Activated naive CD8-positive, alpha-beta T cell treated with anti-CD3 and anti-CD28 coated beads, Interleukin-2, amount 50 U/mL, for 24 hours (primary cell): ENCODE measurements at regions not wholly inside any gene's neighbourhood (a gene's known extent, or its start where the extent isn't known, plus 50 kb on each side); places are given as distances from the start of the nearest gene placed in this dataset.

Source experiments
- ATAC-seq: fragments of 150-1000 bp; cut with Tn5 transposase; one replicate; pipeline ENCODE4 v1.10.0; 2021
- DNase-seq: peaks from one replicate; pipeline ENCODE4 v3.0.0; 2021
- H3K27ac Mint-ChIP-seq: one replicate; pipeline ENCODE4 v1.8.0; 2021; ENCODE audit warnings: mild to moderate bottlenecking, mixed read lengths
- H3K27me3 Mint-ChIP-seq: one replicate; pipeline ENCODE4 v1.8.0; 2021; ENCODE audit warnings: mixed read lengths
- H3K36me3 Mint-ChIP-seq: one replicate; pipeline ENCODE4 v1.8.0; 2021; ENCODE audit warnings: low read depth, mixed read lengths
- H3K4me1 Mint-ChIP-seq: one replicate; pipeline ENCODE4 v1.8.0; 2021; ENCODE audit warnings: mixed read lengths
- H3K4me3 Mint-ChIP-seq: one replicate; pipeline ENCODE4 v1.8.0; 2021; ENCODE audit warnings: mild to moderate bottlenecking, moderate library complexity, mixed read lengths
- H3K9me3 Mint-ChIP-seq: one replicate; pipeline ENCODE4 v1.8.0; 2021; ENCODE audit warnings: mixed read lengths

DNA sequence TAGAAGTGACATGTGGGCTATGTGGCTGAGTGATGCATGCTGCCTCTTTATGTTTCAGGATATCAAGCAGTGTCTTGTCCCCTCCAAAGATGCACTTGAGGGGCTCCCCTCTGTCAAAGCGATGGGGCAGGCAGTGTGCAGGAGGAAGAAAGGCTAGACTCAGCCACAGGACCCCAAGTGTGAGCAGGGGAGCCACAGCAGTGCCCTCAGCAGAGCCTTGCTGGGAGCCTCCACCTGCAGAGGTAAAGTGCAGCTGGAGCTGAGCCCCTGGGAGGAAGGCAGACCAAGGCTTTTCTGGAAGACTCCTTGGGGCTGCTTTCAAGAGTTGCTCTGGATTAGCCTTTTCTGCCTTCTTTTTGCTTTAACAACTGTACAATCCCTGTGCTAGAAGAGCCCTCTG, 247.3 kb downstream of the DLEU7 start:
- peaks cover 5% of the 10 kb centered on the region for H3K27me3 Mint-ChIP-seq
- peaks cover 43% of the 10 kb centered on the region for H3K4me1 Mint-ChIP-seq
- DNase-seq (no peak), ATAC-seq (no peak)
- no peak overlapping the region for H3K27ac Mint-ChIP-seq
- H3K9me3 Mint-ChIP-seq, result no peaks in the 10 kb centered on the region
- no peak overlapping the region for H3K4me3 Mint-ChIP-seq
- no peaks in the 10 kb centered on the region for H3K36me3 Mint-ChIP-seq

DNA sequence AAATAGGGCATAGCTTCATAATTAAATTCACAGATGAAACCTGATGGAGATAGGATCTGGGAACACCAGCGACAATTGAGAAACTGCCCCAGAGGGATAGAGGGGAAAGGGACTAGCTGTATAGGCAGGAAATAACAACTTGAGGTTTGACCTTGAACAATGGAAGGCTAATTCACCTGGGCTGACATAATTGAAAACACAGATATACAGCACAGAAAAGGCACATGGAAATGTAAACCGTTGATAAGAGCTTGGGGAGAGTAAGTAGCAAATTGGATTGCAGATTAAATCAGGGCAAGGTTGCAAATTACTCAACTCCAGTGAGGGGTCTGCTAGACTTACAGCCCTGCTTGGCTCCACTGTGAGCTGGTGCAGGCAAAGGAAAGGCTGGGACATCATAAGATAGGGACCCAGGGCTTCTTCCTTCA, 246.7 kb downstream of the DLEU7 start:
- no peak for ATAC-seq
- Mint-ChIP-seq H3K27ac (no peak overlapping the region), H3K36me3 (no peaks in the 10 kb centered on the region), H3K4me3 (no peak overlapping the region), H3K27me3 (peaks cover 5% of the 10 kb centered on the region), H3K9me3 (no peaks in the 10 kb centered on the region), H3K4me1 (peaks cover 43% of the 10 kb centered on the region)
- no peak for DNase-seq

DNA sequence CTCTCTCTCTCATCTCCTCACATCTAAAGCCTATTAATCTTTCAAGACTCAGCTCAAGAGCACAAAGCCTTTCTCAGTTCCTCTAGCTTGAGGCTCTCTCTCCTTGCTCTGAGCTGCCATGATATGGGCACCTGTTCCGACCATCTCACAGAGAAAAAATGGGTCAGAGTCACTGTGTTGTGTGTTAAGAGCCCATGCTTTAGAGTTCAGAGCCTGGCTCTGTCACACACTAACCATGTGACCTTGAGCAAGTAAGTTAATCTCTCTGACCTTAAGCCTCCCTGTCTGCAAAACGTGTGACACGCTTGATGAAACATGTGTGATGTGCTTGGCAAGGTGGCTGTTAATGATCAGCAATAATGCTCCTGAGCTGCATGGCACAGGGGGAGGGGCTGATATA, 245.2 kb downstream of the DLEU7 start:
- Mint-ChIP-seq H3K27me3 (peaks cover 5% of the 10 kb centered on the region), H3K4me1 (peaks cover 36% of the 10 kb centered on the region), H3K4me3 (no peak overlapping the region), H3K36me3 (no peaks in the 10 kb centered on the region), H3K27ac (no peak overlapping the region), H3K9me3 (no peaks in the 10 kb centered on the region)
- DNase-seq (no peak), ATAC-seq (no peak)

DNA sequence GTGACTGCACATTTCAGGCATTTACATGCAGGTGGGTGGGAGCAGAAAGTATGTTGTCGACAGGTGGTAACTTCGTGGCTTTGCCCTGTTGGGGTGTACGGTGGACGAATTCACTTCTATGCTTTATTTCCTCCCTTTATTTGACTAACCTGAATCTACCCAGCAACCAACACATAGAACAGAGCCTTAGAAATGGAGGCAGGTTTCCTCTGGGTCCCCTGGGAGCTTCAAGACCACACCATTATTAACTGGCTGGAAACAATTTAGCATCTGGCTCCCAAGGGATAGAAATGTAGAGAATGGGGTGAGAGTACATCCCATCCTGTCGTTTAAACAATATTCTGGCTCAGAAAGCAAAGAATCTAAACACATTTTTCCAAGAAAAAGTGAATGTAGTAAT, 244.4 kb downstream of the DLEU7 start:
- Mint-ChIP-seq H3K4me3 (no peak overlapping the region), H3K9me3 (no peaks in the 10 kb centered on the region), H3K27me3 (peaks cover 5% of the 10 kb centered on the region), H3K36me3 (no peaks in the 10 kb centered on the region), H3K4me1 (peaks cover 29% of the 10 kb centered on the region), H3K27ac (no peak overlapping the region)
- DNase-seq (no peak), ATAC-seq (no peak)

DNA sequence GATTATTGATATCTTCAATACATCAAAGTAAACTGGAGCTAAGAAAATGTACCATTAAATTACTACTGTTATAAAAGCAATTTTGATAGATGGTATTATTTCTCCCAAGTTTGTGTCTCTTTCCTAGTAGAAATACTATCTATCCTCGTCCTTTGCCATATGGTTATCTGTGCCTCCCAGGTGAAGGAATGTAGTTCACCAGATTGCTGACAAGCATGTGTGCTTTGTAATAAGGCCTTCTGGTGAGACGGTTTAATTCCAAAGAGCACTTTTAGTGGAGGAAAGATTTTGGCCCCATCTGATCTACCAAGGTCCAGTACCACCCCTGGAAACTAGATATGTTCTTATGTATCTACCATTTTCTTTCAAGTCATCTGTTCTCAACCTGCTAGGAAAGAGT, 243.6 kb downstream of the DLEU7 start:
- H3K27me3 Mint-ChIP-seq, result peaks cover 5% of the 10 kb centered on the region
- no peak overlapping the region for H3K27ac Mint-ChIP-seq
- no peak overlapping the region for H3K4me3 Mint-ChIP-seq
- no peak for ATAC-seq
- H3K9me3 Mint-ChIP-seq, result no peaks in the 10 kb centered on the region
- DNase-seq, result no peak
- no peaks in the 10 kb centered on the region for H3K36me3 Mint-ChIP-seq
- peaks cover 22% of the 10 kb centered on the region for H3K4me1 Mint-ChIP-seq

DNA sequence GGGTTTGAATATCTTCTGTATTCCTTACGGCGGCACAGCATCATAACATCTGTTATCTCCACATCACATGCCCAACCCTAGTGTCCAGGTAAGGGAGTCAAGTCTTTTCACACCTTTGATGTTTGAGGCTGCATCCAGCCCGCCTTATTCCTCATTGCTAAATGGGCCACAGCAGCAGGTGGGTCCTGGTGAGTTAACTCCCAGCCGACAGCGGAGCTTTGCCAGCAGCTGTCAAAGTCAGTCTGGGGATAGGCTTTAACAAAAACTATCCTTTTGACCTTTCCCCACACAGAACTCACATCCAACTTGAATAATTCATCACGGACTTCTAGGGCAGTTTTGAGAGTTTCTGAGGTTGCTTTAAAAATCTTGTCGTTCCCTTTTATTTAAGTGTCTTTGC, 235.1 kb downstream of the DLEU7 start:
- no peak for ATAC-seq
- Mint-ChIP-seq H3K9me3 (peaks cover 4% of the 10 kb centered on the region), H3K27ac (no peak overlapping the region), H3K4me3 (no peak overlapping the region), H3K36me3 (no peaks in the 10 kb centered on the region), H3K27me3 (peaks cover 12% of the 10 kb centered on the region), H3K4me1 (peaks cover 18% of the 10 kb centered on the region)
- no peak for DNase-seq

DNA sequence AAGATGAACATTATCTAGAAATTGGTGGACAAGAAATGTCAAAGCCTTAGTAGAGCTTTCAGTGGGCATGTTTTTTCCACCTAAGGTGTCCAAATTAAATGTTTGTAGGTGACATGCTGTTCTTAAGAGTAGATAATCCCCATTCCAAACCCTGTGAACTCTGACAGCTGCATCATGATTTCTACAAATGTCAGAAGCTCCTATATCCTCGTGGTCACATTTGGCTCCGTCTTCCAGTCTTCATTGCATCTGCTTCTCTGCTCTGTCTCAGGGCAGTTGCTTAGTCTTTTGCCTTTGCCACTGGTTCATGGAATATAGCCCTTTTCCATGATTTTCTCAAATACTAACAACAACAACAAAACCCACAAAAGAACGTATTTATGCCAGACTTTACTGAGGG, 234.5 kb downstream of the DLEU7 start:
- H3K4me1 Mint-ChIP-seq, result peaks cover 18% of the 10 kb centered on the region
- ATAC-seq (no peak), DNase-seq (no peak)
- peaks cover 4% of the 10 kb centered on the region for H3K9me3 Mint-ChIP-seq
- no peak overlapping the region for H3K27ac Mint-ChIP-seq
- H3K4me3 Mint-ChIP-seq, result no peak overlapping the region
- H3K36me3 Mint-ChIP-seq, result no peaks in the 10 kb centered on the region
- peaks cover 12% of the 10 kb centered on the region for H3K27me3 Mint-ChIP-seq

DNA sequence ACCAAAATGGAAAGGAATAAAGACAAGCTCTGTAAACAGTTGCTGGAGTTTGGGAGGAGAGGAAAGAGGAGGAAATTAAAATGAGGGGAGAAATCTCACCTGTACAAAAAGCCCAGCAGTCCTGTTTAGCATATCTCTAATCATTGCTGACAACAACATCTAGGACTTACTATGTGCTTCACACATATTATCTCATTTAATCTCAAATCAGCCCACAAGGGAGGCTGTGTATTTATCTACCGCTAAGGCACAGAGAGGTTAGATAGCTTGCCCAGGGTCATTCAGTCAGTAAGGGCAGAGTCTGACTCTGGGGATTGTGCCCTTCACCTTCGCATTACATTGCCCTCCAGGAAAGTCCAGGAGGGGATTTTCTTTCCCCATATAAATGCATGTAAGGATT, 233.3 kb downstream of the DLEU7 start:
- peaks cover 4% of the 10 kb centered on the region for H3K9me3 Mint-ChIP-seq
- no peak for ATAC-seq

DNA sequence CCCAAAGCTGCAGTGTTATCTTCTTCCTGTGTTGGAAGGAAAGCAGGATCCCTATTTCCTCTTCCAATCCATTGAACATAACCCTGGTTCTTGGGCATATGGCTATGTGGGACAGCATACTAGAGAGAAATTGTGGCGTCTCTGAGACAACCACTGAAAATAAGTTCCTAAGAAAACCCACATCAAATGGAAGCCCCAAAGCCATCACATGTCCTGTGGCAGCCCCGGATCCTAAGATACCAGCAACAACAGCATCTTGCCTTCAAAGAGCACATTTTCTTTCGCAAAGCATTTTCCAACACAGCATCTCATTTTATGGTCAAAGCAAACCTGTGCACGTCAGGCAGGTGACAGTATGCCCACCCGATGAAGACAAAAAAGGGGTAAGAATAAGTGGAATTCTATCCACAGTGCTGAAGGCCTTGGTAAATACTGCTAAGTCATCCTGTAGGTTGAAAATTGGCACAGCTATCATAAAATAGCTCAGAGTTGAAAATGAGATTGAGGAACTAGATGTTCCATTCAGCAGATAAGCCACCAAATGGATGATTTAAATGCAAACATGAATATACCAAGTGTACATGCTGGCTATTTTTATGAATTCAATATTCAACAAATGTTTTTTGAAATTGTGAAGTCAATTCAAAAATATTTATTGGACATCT, 232.2 kb downstream of the DLEU7 start:
- Mint-ChIP-seq H3K27me3 (peaks cover 12% of the 10 kb centered on the region), H3K4me3 (no peak overlapping the region), H3K9me3 (peaks cover 4% of the 10 kb centered on the region), H3K27ac (no peak overlapping the region), H3K36me3 (no peaks in the 10 kb centered on the region), H3K4me1 (peaks cover 21% of the 10 kb centered on the region)
- ATAC-seq, result no peak
- DNase-seq, result no peak

More for the DNA sequence above, 233.3 kb downstream of the DLEU7 start:
- no peak for DNase-seq
- Mint-ChIP-seq H3K4me3 (no peak overlapping the region), H3K27ac (no peak overlapping the region), H3K27me3 (peaks cover 12% of the 10 kb centered on the region), H3K4me1 (peaks cover 18% of the 10 kb centered on the region), H3K36me3 (no peaks in the 10 kb centered on the region)

DNA sequence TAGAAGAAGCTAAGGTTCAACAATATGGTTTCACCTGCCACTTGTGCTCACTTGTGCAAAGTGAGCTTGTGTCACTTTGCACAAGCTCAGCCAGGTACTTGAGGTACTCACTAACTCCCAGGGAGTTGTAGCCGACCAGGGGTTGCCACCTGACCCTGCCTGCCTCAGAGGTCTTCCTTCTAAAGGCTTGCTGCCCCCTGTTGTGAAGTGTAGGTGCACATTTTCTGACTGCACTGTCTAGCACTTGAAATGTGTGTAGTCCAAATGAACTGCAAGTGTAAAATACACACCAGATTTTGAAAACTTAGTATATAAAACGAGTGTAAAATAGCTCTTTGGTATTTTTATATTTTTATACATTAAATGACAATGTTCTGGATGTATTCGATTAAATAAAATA, 230.8 kb downstream of the DLEU7 start:
- Mint-ChIP-seq H3K4me3 (no peak overlapping the region), H3K27me3 (peaks cover 11% of the 10 kb centered on the region), H3K4me1 (peaks cover 27% of the 10 kb centered on the region), H3K9me3 (no peaks in the 10 kb centered on the region), H3K27ac (no peak overlapping the region), H3K36me3 (no peaks in the 10 kb centered on the region)
- DNase-seq (no peak), ATAC-seq (no peak)

DNA sequence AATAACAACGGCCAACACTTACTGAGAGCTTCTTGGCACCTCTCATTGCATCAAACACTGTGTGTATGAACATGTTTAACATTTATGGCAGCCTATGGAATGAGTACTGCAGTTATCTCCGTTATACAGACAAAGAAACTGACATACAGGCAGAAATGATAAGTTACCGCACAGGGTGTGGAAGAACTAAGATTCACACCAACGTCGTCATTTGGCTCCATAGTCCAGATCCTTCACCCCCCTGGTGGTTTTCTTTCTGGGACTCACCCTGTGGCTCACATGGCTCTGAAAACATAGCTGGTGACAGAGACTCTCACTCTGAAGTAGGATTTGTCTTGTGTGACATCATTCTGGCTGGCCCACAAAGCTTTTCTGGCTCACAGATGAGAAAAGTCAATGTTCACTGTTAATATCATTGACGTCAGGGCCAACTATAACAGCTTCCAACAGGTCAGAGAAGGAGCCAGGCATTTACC, 230.1 kb downstream of the DLEU7 start:
- H3K4me3 Mint-ChIP-seq, result no peak overlapping the region
- ATAC-seq (no peak), DNase-seq (no peak)
- H3K36me3 Mint-ChIP-seq, result no peaks in the 10 kb centered on the region
- peaks cover 11% of the 10 kb centered on the region for H3K27me3 Mint-ChIP-seq
- no peaks in the 10 kb centered on the region for H3K9me3 Mint-ChIP-seq
- peaks cover 27% of the 10 kb centered on the region for H3K4me1 Mint-ChIP-seq
- no peak overlapping the region for H3K27ac Mint-ChIP-seq

DNA sequence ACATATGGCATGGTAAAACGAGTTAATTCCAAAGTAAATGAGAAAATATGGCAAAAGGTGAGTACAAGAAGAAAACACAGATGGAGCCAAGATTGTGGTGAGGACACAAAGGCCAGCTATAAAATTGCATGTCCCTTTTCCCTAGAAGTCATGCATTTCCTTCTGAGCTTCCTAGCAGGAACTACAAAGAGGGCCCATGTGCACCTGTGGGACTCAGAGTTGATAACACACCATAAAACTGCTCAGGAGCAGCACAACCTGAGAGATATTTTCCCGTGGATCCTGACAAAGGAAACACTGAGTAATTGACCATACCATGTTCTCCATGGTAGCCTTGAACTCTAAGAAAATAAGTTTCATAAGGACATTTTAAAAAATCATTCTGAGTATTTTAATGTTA, 228.3 kb downstream of the DLEU7 start:
- Mint-ChIP-seq H3K27ac (no peak overlapping the region), H3K4me1 (peaks cover 25% of the 10 kb centered on the region), H3K36me3 (no peaks in the 10 kb centered on the region), H3K9me3 (no peaks in the 10 kb centered on the region), H3K4me3 (no peak overlapping the region), H3K27me3 (peaks cover 2% of the 10 kb centered on the region)
- no peak for ATAC-seq
- DNase-seq, result no peak

DNA sequence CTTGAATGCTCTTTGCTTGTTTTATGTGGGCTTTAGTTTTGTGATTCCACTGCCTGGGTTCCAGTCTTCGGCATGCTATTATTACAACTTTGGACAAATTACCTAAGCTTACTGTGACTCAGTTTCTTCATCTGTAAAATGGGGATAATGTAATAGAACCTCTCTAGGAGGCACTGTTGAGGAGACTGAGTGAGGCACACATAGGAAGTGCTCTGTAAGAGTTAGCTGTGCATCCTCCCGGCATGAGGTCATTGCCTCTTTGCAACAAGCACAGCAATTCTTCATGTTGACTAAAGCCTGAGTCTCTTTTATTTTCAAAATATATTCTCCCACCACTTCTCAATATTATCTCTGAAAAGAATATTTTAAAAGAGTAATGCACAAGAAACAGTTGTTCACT, 227.4 kb downstream of the DLEU7 start:
- Mint-ChIP-seq H3K36me3 (no peaks in the 10 kb centered on the region), H3K4me1 (peaks cover 20% of the 10 kb centered on the region), H3K4me3 (no peak overlapping the region), H3K9me3 (no peaks in the 10 kb centered on the region), H3K27me3 (no peaks in the 10 kb centered on the region), H3K27ac (no peak overlapping the region)
- DNase-seq (no peak), ATAC-seq (no peak)

DNA sequence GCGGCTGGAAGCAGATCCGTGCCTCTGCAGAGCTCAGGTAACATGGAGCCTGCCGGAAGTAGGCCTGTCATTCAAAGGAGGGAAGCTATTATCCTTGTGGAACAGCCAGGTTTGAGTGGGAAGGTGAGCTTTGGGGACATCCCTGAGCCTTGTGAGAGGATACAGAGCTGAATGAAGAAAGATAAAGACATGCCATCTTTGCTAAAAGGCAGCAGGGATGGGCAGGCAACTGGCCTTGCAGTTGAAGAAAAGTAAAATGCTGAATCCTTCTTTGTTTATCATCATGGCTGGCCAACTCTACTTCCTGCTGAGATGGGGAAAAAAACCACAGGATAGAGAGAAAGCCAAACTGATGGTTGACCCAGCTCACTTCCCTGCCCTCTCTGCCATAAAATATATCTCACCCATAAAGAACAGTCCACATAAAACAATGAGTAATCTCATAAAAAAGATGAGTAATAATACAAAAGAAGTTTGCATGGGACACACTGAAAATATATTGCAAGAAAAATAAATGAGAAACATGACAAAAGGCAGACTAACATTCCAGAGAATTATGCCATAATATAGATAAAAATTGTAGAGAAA, 226.3 kb downstream of the DLEU7 start:
- Mint-ChIP-seq H3K36me3 (no peaks in the 10 kb centered on the region), H3K27me3 (no peaks in the 10 kb centered on the region), H3K27ac (no peak overlapping the region), H3K4me1 (peaks cover 9% of the 10 kb centered on the region), H3K4me3 (no peak overlapping the region), H3K9me3 (no peaks in the 10 kb centered on the region)
- no peak for DNase-seq
- no peak for ATAC-seq

DNA sequence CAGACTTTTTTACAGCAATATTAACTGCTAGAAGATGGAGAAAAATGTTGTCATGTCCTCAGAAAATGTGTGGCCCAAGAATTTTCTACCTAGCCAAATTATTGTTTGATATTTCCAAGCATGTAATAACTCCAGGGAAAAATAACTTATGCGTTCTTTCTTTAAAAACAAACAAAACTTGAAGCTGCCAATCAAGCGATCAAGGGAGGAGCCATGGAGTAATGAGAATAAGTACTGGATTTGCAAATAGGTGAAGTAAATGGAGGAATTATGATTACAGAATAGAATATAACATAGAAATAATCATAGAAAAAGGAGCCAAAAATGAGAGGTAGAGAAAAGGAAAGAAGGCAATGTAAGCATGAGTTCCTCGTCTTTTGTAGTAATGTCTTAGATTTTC, 225.3 kb downstream of the DLEU7 start:
- Mint-ChIP-seq H3K27me3 (no peaks in the 10 kb centered on the region), H3K4me3 (no peak overlapping the region), H3K4me1 (peaks cover 9% of the 10 kb centered on the region), H3K36me3 (no peaks in the 10 kb centered on the region), H3K27ac (no peak overlapping the region), H3K9me3 (no peaks in the 10 kb centered on the region)
- no peak for ATAC-seq
- no peak for DNase-seq
